B cell (primary cell): ENCODE measurements at regions not wholly inside any gene's neighbourhood (a gene's known extent, or its start where the extent isn't known, plus 50 kb on each side); places are given as distances from the start of the nearest gene placed in this dataset.

Experiments
- ATAC-seq: fragments of 200-7000 bp; cut with Tn5 transposase; one replicate; pipeline ENCODE4 v1.10.0; 2021; ENCODE audit warnings: low read depth, mild to moderate bottlenecking, moderate number of reproducible peaks, moderate library complexity
- CTCF ChIA-PET: fragments of 350-600 bp; sonication (Branson Sonifier 250); formaldehyde crosslinking; loops from one replicate; lab custom pipeline; 2021; ENCODE audit warnings: antibody characterized with exemption, inconsistent platforms; lab: Charles Lee
- POLR2A ChIA-PET: fragments of 350-600 bp; sonication (Branson Sonifier 250); formaldehyde crosslinking; loops from one replicate; lab custom pipeline; 2021; ENCODE audit warnings: antibody characterized with exemption; lab: Charles Lee
- DNase-seq: peaks from one replicate; pipeline ENCODE4 v3.0.0; 2013
- H2AFZ ChIP-seq: 2 replicates; pipeline ENCODE4 v1.6.1; 2012; ENCODE audit warnings: mild to moderate bottlenecking, low read depth, low read length; ENCODE audit not compliant: insufficient read depth, poor library complexity, severe bottlenecking
- H3K27ac ChIP-seq, 2 donors: 1 replicate in 1 of 2; 2 replicates in 1 of 2; pipeline ENCODE4 v1.5.1; 2012 to 2013; ENCODE audit warnings: low read length in 2 of 2, mild to moderate bottlenecking in 2 of 2, moderate library complexity in 1 of 2
- H3K27me3 ChIP-seq, 4 experiments: fragments of 200-600 bp in 1 of 4; sonication (generic) in 1 of 4; replicated peaks in 1 of 4; 1 replicate in 2 of 4; 2 replicates in 2 of 4; pipeline versions ENCODE4 v1.6.1 to v1.7.0; 2013 to 2016; ENCODE audit warnings: low read length in 3 of 4, mild to moderate bottlenecking in 2 of 4, mixed read lengths in 1 of 4, moderate library complexity in 1 of 4; ENCODE audit not compliant: insufficient read depth in 4 of 4, control insufficient read depth in 3 of 4; ENCODE audit errors: control extremely low read depth in 1 of 4
- H3K36me3 ChIP-seq, 2 experiments: replicated peaks in 1 of 2; 1 replicate in 1 of 2; 2 replicates in 1 of 2; pipeline versions ENCODE4 v1.6.1 to v1.7.1; 2013; ENCODE audit warnings: low read length in 1 of 2; ENCODE audit not compliant: insufficient read depth in 2 of 2, control insufficient read depth in 1 of 2; ENCODE audit errors: control extremely low read depth in 1 of 2, extremely low read depth in 1 of 2
- H3K4me1 ChIP-seq, 2 donors: fragments of 200-600 bp in 1 of 2; sonication (generic) in 1 of 2; 1 replicate in 1 of 2; 2 replicates in 1 of 2; pipeline versions ENCODE4 v1.5.1 to v1.6.1; 2013 to 2017; ENCODE audit warnings: low read length in 2 of 2; ENCODE audit not compliant: control insufficient read depth in 2 of 2, insufficient read depth in 2 of 2
- H3K4me2 ChIP-seq: replicated peaks from 2 replicates; pipeline ENCODE3; 2012; ENCODE audit warnings: mild to moderate bottlenecking, low read depth, low read length; ENCODE audit not compliant: poor library complexity, severe bottlenecking
- H3K4me3 ChIP-seq, 5 experiments: fragments of 200-600 bp in 1 of 5; sonication (generic) in 1 of 5; 1 replicate in 3 of 5; 2 replicates in 2 of 5; pipeline versions ENCODE4 v1.5.1 to v1.7.0; 2011 to 2016; ENCODE audit warnings: low read length in 4 of 5, mild to moderate bottlenecking in 4 of 5, low read depth in 2 of 5, control low read depth in 1 of 5, moderate library complexity in 1 of 5; ENCODE audit not compliant: insufficient read depth in 1 of 5; ENCODE audit errors: control extremely low read depth in 1 of 5, extremely low read depth in 1 of 5
- H3K79me2 ChIP-seq: fragments of 200-600 bp; sonication (generic); one replicate; pipeline ENCODE4 v1.6.0; 2016; ENCODE audit warnings: low read length; ENCODE audit not compliant: control insufficient read depth, insufficient read depth
- H3K9ac ChIP-seq: fragments of 200-600 bp; sonication (generic); 2 replicates; pipeline ENCODE4 v1.6.1; 2017; ENCODE audit warnings: mild to moderate bottlenecking, low read length, moderate library complexity
- H3K9me3 ChIP-seq, 3 donors: one replicate each; pipeline versions ENCODE4 v1.6.1 to v1.7.1; 2013; ENCODE audit warnings: low read length in 2 of 3; ENCODE audit not compliant: control insufficient read depth in 2 of 3, insufficient read depth in 1 of 3; ENCODE audit errors: control extremely low read depth in 1 of 3
- H4K20me1 ChIP-seq: 2 replicates; pipeline ENCODE4 v1.6.0; 2012; ENCODE audit warnings: mild to moderate bottlenecking, low read length; ENCODE audit not compliant: insufficient read depth, control insufficient read depth, poor library complexity, severe bottlenecking
- H3K27ac Mint-ChIP-seq: one replicate; pipeline ENCODE4 v1.8.0; 2021; ENCODE audit warnings: mixed read lengths
- H3K27me3 Mint-ChIP-seq: one replicate; pipeline ENCODE4 v1.8.0; 2021; ENCODE audit warnings: mixed read lengths
- H3K4me1 Mint-ChIP-seq: one replicate; pipeline ENCODE4 v1.8.0; 2021; ENCODE audit warnings: mixed read lengths
- H3K4me3 Mint-ChIP-seq: one replicate; pipeline ENCODE4 v1.8.0; 2021; ENCODE audit warnings: mixed read lengths
- H3K9me3 Mint-ChIP-seq: one replicate; pipeline ENCODE4 v1.8.0; 2022; ENCODE audit warnings: mixed read lengths; ENCODE audit not compliant: insufficient read depth
- EZH2 ChIP-seq: IDR thresholded peaks from 2 replicates; pipeline ENCODE4 v1.6.1; 2012; ENCODE audit warnings: borderline replicate concordance, low read depth, mild to moderate bottlenecking, moderate library complexity, low read length; ENCODE audit not compliant: insufficient read depth, poor library complexity, severe bottlenecking
- WGBS: methylation state at CpG from one replicate; pipeline ENCODE4 v1.1.5; 2013; ENCODE audit warnings: missing lambda C conversion rate; ENCODE audit not compliant: insufficient coverage; 5-methylcytosine and 5-hydroxymethylcytosine counted together
- intact Hi-C: fragments of 100-400 bp; cut with micrococcal nuclease; formaldehyde crosslinking; loops from one replicate; pipeline ENCODE4 v1.10.0; 2022
- TF ChIP-seq, protein P1 (sequence below): fragments of 200-600 bp; IDR thresholded peaks from one replicate; pipeline ENCODE4 v1.8.0; 2022; ENCODE audit warnings: antibody characterized with exemption, mild to moderate bottlenecking

DNA sequence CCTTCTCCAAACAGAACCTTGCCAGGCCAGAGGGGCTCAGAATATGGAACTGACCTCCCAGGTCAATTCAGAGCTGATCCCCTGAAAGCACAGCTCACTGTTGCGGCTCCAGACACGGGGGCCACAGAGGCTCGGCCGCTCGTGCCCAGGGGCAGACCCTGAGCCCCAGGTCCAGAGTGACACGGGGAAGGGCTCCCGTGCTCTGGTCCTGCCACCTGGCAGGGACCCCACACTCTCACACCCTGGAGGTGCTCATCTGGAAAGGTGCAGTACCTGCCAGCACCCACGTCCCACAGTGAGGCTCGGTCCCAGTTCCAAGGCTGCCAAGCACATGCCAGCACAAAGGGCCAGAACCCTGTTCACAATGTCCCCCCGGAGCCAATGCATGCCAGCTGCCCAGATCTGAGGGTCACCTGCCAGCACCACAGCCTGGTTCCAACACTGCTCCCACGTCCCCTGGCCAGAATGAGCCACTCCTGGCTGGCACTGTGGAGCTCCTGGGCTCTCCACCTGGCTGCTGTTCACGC lies 170.6 kb downstream of the SHANK2 start:
- no peak overlapping the region for H3K4me2 ChIP-seq
- no peaks in the 10 kb centered on the region for H4K20me1 ChIP-seq
- Mint-ChIP-seq H3K9me3 (no peaks in the 10 kb centered on the region), H3K27ac (no peak overlapping the region), H3K27me3 (peaks cover 18% of the 10 kb centered on the region), H3K4me1 (no peaks in the 10 kb centered on the region), H3K4me3 (no peak overlapping the region)
- ChIA-PET CTCF (no interaction called here), POLR2A (no interaction called here)
- no peak overlapping the region for H3K4me3 ChIP-seq
- H3K79me2 ChIP-seq, result no peaks in the 10 kb centered on the region
- no peak overlapping the region for H3K27ac ChIP-seq
- TF ChIP-seq EZH2, result no peak
- TF ChIP-seq, protein P1, sequence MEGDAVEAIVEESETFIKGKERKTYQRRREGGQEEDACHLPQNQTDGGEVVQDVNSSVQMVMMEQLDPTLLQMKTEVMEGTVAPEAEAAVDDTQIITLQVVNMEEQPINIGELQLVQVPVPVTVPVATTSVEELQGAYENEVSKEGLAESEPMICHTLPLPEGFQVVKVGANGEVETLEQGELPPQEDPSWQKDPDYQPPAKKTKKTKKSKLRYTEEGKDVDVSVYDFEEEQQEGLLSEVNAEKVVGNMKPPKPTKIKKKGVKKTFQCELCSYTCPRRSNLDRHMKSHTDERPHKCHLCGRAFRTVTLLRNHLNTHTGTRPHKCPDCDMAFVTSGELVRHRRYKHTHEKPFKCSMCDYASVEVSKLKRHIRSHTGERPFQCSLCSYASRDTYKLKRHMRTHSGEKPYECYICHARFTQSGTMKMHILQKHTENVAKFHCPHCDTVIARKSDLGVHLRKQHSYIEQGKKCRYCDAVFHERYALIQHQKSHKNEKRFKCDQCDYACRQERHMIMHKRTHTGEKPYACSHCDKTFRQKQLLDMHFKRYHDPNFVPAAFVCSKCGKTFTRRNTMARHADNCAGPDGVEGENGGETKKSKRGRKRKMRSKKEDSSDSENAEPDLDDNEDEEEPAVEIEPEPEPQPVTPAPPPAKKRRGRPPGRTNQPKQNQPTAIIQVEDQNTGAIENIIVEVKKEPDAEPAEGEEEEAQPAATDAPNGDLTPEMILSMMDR, result no peak
- no peaks in the 10 kb centered on the region for H3K4me1 ChIP-seq
- peaks cover 0 to 10% (median 0%) of the 10 kb centered on the region in 3 donors for H3K9me3 ChIP-seq
- no peaks in the 10 kb centered on the region for H3K36me3 ChIP-seq
- intact Hi-C loops, result no loop called here
- DNase-seq (no peak), ATAC-seq (no peak)
- 90% methylated on average over 12 of the region's 12 CpGs for WGBS
- H2AFZ ChIP-seq, result no peak overlapping the region
- H3K9ac ChIP-seq, result no peak overlapping the region
- H3K27me3 ChIP-seq, result peaks cover 0 to 11% (median 0%) of the 10 kb centered on the region in 4 experiments

DNA sequence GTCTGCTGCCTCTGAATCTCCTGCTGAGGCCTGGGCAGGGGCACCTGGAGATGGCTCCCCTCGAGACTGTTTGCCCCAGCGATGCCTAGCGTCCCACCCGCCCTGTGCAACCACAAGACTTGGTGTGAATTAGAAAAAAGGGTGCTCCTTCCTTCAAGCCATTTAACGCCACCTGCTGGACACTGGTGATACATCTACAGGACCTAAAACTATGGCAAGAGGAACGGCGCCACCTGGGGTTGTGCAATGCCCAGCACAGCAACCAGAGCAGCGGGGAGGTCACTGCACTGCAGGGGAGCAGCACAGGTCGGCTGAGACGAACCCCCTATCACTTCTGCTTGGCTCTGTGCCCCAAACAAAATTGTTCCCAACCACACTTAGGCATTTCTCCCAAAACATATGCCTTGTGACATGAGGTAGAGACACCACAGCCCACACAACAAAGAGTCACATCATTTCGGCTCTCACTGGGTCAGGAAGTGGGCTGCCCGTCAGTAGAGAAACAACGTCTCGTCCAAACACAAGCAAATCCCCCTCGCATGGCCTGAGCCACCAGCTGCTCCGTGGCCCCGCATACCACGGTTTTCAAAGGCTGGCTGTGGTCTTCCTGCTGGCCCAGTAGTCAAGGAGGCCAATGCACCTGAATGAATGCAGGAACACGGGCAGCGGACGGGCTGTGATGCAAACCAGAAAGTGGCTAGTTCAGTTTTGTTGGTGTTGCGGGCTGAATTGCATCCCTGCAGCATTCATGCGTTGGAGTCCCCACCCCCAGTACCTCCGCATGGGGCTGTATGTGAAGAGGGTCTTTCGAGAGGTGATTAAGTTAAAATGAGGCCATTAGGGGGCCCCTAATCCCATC lies 171.9 kb downstream of the SHANK2 start:
- H3K9me3 ChIP-seq, result peaks cover 0 to 10% (median 0%) of the 10 kb centered on the region in 3 donors
- no peak overlapping the region for H3K9ac ChIP-seq
- intact Hi-C loops, result no loop called here
- H3K9me3 Mint-ChIP-seq, result no peaks in the 10 kb centered on the region
- H3K27ac ChIP-seq, result no peak overlapping the region
- peak; percentile 42 for DNase-seq
- H3K4me1 ChIP-seq, result no peaks in the 10 kb centered on the region
- H4K20me1 ChIP-seq, result no peaks in the 10 kb centered on the region
- ATAC-seq, result no peak
- 54% methylated on average over 20 of the region's 25 CpGs for WGBS
- H3K4me3 ChIP-seq, result no peak overlapping the region
- H3K27ac Mint-ChIP-seq, result no peak overlapping the region
- H3K27me3 Mint-ChIP-seq, result peaks cover 18% of the 10 kb centered on the region
- TF ChIP-seq, protein P1, result peak; percentile 29
- no peak for TF ChIP-seq EZH2
- H3K79me2 ChIP-seq, result no peaks in the 10 kb centered on the region
- no peak overlapping the region for H3K4me3 Mint-ChIP-seq
- no peak overlapping the region for H2AFZ ChIP-seq
- H3K36me3 ChIP-seq, result no peaks in the 10 kb centered on the region
- no peak overlapping the region for H3K4me2 ChIP-seq
- H3K4me1 Mint-ChIP-seq, result no peaks in the 10 kb centered on the region
- H3K27me3 ChIP-seq, result peaks cover 0 to 11% (median 0%) of the 10 kb centered on the region in 4 experiments
- CTCF ChIA-PET, result no interaction called here
- POLR2A ChIA-PET, result no interaction called here
